Small intestine (tissue), 7 donors: ENCODE measurements at regions not wholly inside any gene's neighbourhood (a gene's known extent, or its start where the extent isn't known, plus 50 kb on each side); places are given as distances from the start of the nearest gene placed in this dataset.
"Not testable (repeated sequence)": the region's sequence is repeated elsewhere in the genome, so short reads cannot be mapped to it uniquely, and the experiment has no call there.

ENCODE experiments used
- DNase-seq, 2 donors: peaks; one replicate each; pipeline versions ENCODE4 v3.0.0 to v3.0.0-alpha.2; 2013
- FAIRE-seq: peaks from 2 replicates; lab custom pipeline; 2012; peaks lifted over from hg19 to GRCh38; lab: Jason Lieb, UNC
- H3K27ac ChIP-seq, 3 donors: one replicate each; pipeline ENCODE4 v1.5.1; 2013; ENCODE audit warnings: low read length in 2 of 3, mild to moderate bottlenecking in 2 of 3, control low read depth in 1 of 3, inconsistent platforms in 1 of 3, low read depth in 1 of 3, moderate library complexity in 1 of 3
- H3K27me3 ChIP-seq, 3 donors: one replicate each; pipeline ENCODE4 v1.6.1; 2013; ENCODE audit warnings: low read length in 3 of 3, inconsistent platforms in 1 of 3; ENCODE audit not compliant: control insufficient read depth in 3 of 3, insufficient read depth in 3 of 3
- H3K36me3 ChIP-seq, 3 donors: one replicate each; pipeline ENCODE4 v1.6.1; 2013; ENCODE audit warnings: low read length in 3 of 3, inconsistent platforms in 1 of 3, low read depth in 1 of 3, mild to moderate bottlenecking in 1 of 3, moderate library complexity in 1 of 3; ENCODE audit not compliant: control insufficient read depth in 3 of 3, insufficient read depth in 2 of 3
- H3K4me1 ChIP-seq, 3 donors: one replicate each; pipeline ENCODE4 v1.6.1; 2013; ENCODE audit warnings: low read length in 2 of 3, inconsistent platforms in 1 of 3, low read depth in 1 of 3, mild to moderate bottlenecking in 1 of 3, moderate library complexity in 1 of 3; ENCODE audit not compliant: control insufficient read depth in 3 of 3, insufficient read depth in 2 of 3
- H3K4me3 ChIP-seq, 3 donors: one replicate each; pipeline ENCODE4 v1.5.1; 2013; ENCODE audit warnings: low read length in 3 of 3, control low read depth in 1 of 3, inconsistent platforms in 1 of 3, low read depth in 1 of 3, mild to moderate bottlenecking in 1 of 3, moderate library complexity in 1 of 3
- H3K9me3 ChIP-seq, 2 donors: one replicate each; pipeline ENCODE4 v1.6.1; 2013; ENCODE audit warnings: low read depth in 1 of 2, low read length in 1 of 2; ENCODE audit not compliant: control insufficient read depth in 2 of 2, insufficient read depth in 1 of 2
- WGBS, 3 donors: extraction: QIAGEN DNeasy Blood & Tissue Kit; methylation state at CpG; one replicate each; pipeline ENCODE4 v1.1.7; 2013; 5-methylcytosine and 5-hydroxymethylcytosine counted together
- donor health status: healthy with polysubstance abuse.
- donor health status: control.
- donor health status: control.
- donor health status: Bipolar disorder and iron deficiency.
- donor health status: healthy.

- not testable (repeated sequence) for H3K4me1 ChIP-seq, H3K27me3 ChIP-seq, H3K36me3 ChIP-seq, DNase-seq, H3K27ac ChIP-seq, H3K4me3 ChIP-seq, FAIRE-seq, H3K9me3 ChIP-seq
- WGBS, 3 donors, result no CpG with 5 or more reads among the region's 3 CpGs
These were observed 54.7 kb downstream of the OR4M2 start for GRCh38 chr15:22134941-22135566.

GRCh38 chr15:22137572-22137971 is 57.2 kb downstream of the OR4M2 start:
- no CpG with 5 or more reads among the region's 7 CpGs for WGBS, 3 donors
- not testable (repeated sequence) for H3K36me3 ChIP-seq, H3K4me3 ChIP-seq, H3K27ac ChIP-seq, H3K4me1 ChIP-seq, H3K27me3 ChIP-seq, FAIRE-seq, H3K9me3 ChIP-seq, DNase-seq

- no CpG with 5 or more reads among the region's 9 CpGs for WGBS, 3 donors
- H3K27ac ChIP-seq, H3K4me3 ChIP-seq, H3K27me3 ChIP-seq, DNase-seq, H3K36me3 ChIP-seq, H3K9me3 ChIP-seq, FAIRE-seq, H3K4me1 ChIP-seq: not testable (repeated sequence)
These were observed 60.8 kb downstream of the OR4M2 start for GRCh38 chr15:22141106-22141505.

- DNase-seq, H3K36me3 ChIP-seq, H3K4me1 ChIP-seq, H3K27ac ChIP-seq, H3K27me3 ChIP-seq, H3K4me3 ChIP-seq, H3K9me3 ChIP-seq, FAIRE-seq: not testable (repeated sequence)
- no CpG with 5 or more reads among the region's 7 CpGs for WGBS, 3 donors
These were observed 67.8 kb downstream of the OR4M2 start for GRCh38 chr15:22148109-22148508.

- no CpG with 5 or more reads among the region's 6 CpGs for WGBS, 3 donors
- FAIRE-seq, H3K36me3 ChIP-seq, DNase-seq, H3K4me3 ChIP-seq, H3K4me1 ChIP-seq, H3K27me3 ChIP-seq, H3K9me3 ChIP-seq, H3K27ac ChIP-seq: not testable (repeated sequence)
These were observed 77.9 kb downstream of the OR4M2 start for GRCh38 chr15:22158243-22158642.

- H3K36me3 ChIP-seq, FAIRE-seq: not testable (repeated sequence)
- no CpG with 5 or more reads among the region's 8 CpGs for WGBS, 3 donors
These were observed 80.0 kb downstream of the OR4M2 start for GRCh38 chr15:22160283-22160682.

GRCh38 chr15:22160741-22161140 is 80.4 kb downstream of the OR4M2 start:
- not testable (repeated sequence) for H3K36me3 ChIP-seq, FAIRE-seq
- WGBS, 3 donors, result no CpG with 5 or more reads among the region's 2 CpGs

More at GRCh38 chr15:22160283-22160682, 80.0 kb downstream of the OR4M2 start:
- not testable (repeated sequence) for H3K27me3 ChIP-seq, H3K4me3 ChIP-seq, H3K4me1 ChIP-seq, DNase-seq, H3K9me3 ChIP-seq, H3K27ac ChIP-seq

GRCh38 chr15:22161398-22161797 is 81.1 kb downstream of the OR4M2 start:
- no CpG with 5 or more reads among the region's 4 CpGs for WGBS, 3 donors
- H3K36me3 ChIP-seq, DNase-seq, H3K27ac ChIP-seq, H3K4me3 ChIP-seq, H3K4me1 ChIP-seq, FAIRE-seq, H3K27me3 ChIP-seq, H3K9me3 ChIP-seq: not testable (repeated sequence)

More at GRCh38 chr15:22160741-22161140, 80.4 kb downstream of the OR4M2 start:
- H3K27ac ChIP-seq, H3K4me3 ChIP-seq, DNase-seq, H3K9me3 ChIP-seq, H3K27me3 ChIP-seq, H3K4me1 ChIP-seq: not testable (repeated sequence)

- not testable (repeated sequence) for FAIRE-seq, H3K9me3 ChIP-seq, H3K36me3 ChIP-seq, DNase-seq, H3K27me3 ChIP-seq, H3K27ac ChIP-seq, H3K4me1 ChIP-seq, H3K4me3 ChIP-seq
- no CpG with 5 or more reads among the region's 5 CpGs for WGBS, 3 donors
These were observed 83.4 kb downstream of the OR4M2 start for GRCh38 chr15:22163715-22164114.
